ENCODE measurements at regions not wholly inside any gene's neighbourhood (a gene's known extent, or its start where the extent isn't known, plus 50 kb on each side); places are given as distances from the start of the nearest gene placed in this dataset.

- DNase-seq (ENCODE audit: low spot score) = no peak
These were observed 59.5 kb upstream of the TGM3 start for GRCh38 chr20:2236256-2236655.

DNA sequence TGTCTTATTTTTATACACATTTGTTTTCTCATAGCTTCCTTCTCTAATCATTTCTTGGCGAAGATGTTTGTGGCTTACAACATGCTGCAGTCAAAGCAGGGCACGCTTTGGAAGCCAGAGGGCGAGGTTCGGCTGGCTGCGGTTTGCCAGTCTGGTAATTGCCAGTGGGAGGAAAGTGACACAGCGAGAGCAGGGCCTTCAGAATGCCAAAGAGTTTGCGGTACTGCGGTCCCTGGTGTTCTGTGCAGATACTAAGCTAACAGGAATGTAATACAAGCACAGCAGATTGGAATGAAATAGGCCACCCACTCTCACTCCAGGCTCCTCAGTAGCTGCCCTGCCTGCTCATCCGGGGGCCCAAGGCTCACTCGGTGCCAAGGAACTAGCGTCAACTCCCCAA, 58.7 kb upstream of the TGM3 start:
- DNase-seq (ENCODE audit: low spot score) = no peak

DNA sequence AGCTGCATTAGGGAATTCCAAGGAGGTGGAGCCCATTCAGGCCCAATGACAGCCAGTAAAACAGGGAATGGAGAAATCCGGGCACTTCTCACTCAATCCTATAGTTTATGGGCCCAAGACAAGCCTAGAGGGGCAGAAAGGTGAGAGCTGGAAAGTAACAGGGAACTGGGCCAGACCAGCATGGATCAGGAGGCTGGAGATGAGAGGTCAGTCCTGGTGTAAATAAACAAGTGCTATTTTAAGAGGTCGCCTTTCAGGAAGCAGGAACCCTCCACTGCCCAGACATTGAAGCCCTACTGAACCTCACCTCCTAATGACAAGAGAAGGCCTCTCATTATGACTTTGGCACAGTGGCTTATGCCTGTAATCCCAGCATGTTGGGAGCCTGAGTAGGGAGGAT, 57.2 kb upstream of the TGM3 start:
- DNase-seq (ENCODE audit: low spot score) = no peak

DNA sequence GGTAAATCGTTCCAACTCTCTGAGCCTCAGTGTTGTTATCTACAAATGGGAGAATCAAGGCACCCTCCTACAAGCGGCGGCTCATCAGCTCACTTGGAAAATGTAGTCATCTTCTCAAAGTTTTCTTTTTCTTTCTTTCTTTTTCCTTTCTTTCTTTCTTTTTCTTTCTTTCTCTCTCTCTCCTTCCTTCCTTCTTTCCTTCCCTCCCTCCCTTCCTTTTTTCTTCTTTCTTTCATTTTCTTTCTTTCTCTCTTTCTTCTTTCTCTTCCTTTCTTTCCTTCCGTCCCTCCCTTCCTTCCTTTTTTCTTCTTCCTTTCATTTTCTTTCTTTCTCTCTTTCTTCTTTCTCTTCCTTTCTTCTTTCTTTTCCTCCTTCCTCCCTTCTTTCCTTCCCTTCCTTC, 55.0 kb upstream of the TGM3 start:
- DNase-seq (ENCODE audit: low spot score) = no peak

DNA sequence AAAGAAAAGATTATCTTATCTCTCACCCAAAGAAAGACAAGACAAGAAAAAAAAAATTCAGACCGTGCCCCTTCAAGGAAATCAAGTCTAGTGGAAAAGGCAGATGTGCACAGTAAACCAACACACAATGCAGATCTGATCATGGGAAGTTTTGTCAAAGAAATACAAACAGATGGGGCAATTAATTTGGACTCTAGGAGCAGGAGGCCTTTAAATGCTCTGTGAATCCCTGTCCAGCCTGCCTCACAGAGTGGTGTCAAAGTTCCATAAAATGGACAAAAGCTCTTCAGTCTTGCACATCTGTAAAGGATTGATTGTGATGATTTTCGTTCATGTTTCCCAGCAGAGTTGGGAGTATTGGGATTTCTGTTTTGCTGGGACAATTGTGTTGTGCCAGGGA, 53.1 kb upstream of the TGM3 start:
- DNase-seq (ENCODE audit: low spot score) = no peak

- no peak for DNase-seq (ENCODE audit: low spot score)
These were observed 51.3 kb upstream of the TGM3 start for GRCh38 chr20:2244523-2244922.

- DNase-seq (ENCODE audit: low spot score) = no peak
These were observed 50.8 kb upstream of the TGM3 start for GRCh38 chr20:2244993-2245392.

- DNase-seq (ENCODE audit: low spot score) = no peak
These were observed 50.2 kb upstream of the TGM3 start for GRCh38 chr20:2245637-2246036.

Data from ureter (tissue), 1 donor.